Liver (tissue), 8 donors: ENCODE measurements at regions not wholly inside any gene's neighbourhood (a gene's known extent, or its start where the extent isn't known, plus 50 kb on each side); places are given as distances from the start of the nearest gene placed in this dataset.

Experiments
- DNase-seq: peaks from one replicate; pipeline ENCODE4 v3.0.0-alpha.2; 2017; ENCODE audit warnings: low spot score
- H3K27ac ChIP-seq, 2 donors: one replicate each; pipeline ENCODE4 v1.7.0; 2013; ENCODE audit warnings: inconsistent platforms in 2 of 2, low read length in 2 of 2, control low read depth in 1 of 2, low read depth in 1 of 2, mild to moderate bottlenecking in 1 of 2
- H3K27me3 ChIP-seq, 4 donors: one replicate each; pipeline versions ENCODE4 v1.6.1 to v1.7.0; 2013; ENCODE audit warnings: low read length in 3 of 4, inconsistent platforms in 1 of 4, mild to moderate bottlenecking in 1 of 4, moderate library complexity in 1 of 4; ENCODE audit not compliant: control insufficient read depth in 4 of 4, insufficient read depth in 4 of 4
- H3K36me3 ChIP-seq, 4 donors: one replicate each; pipeline versions ENCODE4 v1.6.1 to v1.7.0; 2013; ENCODE audit warnings: low read length in 3 of 4, mild to moderate bottlenecking in 3 of 4, low read depth in 1 of 4, moderate library complexity in 1 of 4; ENCODE audit not compliant: control insufficient read depth in 4 of 4, insufficient read depth in 3 of 4
- H3K4me1 ChIP-seq, 4 donors: one replicate each; pipeline versions ENCODE4 v1.6.1 to v1.7.0; 2013; ENCODE audit warnings: low read length in 3 of 4, mild to moderate bottlenecking in 3 of 4, moderate library complexity in 1 of 4; ENCODE audit not compliant: control insufficient read depth in 4 of 4, insufficient read depth in 4 of 4
- H3K4me3 ChIP-seq, 3 donors: one replicate each; pipeline versions ENCODE4 v1.6.1 to v1.7.0; 2013; ENCODE audit warnings: low read length in 3 of 3, control low read depth in 1 of 3, low read depth in 1 of 3, mild to moderate bottlenecking in 1 of 3
- H3K9ac ChIP-seq, 2 donors: one replicate each; pipeline ENCODE4 v1.7.0; 2013; ENCODE audit warnings: low read length in 2 of 2, mild to moderate bottlenecking in 2 of 2, moderate library complexity in 2 of 2, control low read depth in 1 of 2, low read depth in 1 of 2
- H3K9me3 ChIP-seq, 4 donors: one replicate each; pipeline versions ENCODE4 v1.6.1 to v1.7.0; 2013; ENCODE audit warnings: low read length in 3 of 4; ENCODE audit not compliant: control insufficient read depth in 4 of 4
- ATF3 ChIP-seq: IDR thresholded peaks from 2 replicates; pipeline ENCODE4 v1.6.1; 2016; ENCODE audit warnings: antibody characterized with exemption
- CTCF ChIP-seq: fragments of 150-350 bp; IDR thresholded peaks from 2 replicates; pipeline ENCODE4 v1.5.1; 2017; ENCODE audit warnings: improper control_type of control experiment, low read depth, low read length; ENCODE audit not compliant: missing input control
- EGR1 ChIP-seq, 2 donors: IDR thresholded peaks; 2 replicates each; pipeline ENCODE4 v1.6.1; 2016 to 2018; ENCODE audit warnings: antibody characterized with exemption in 2 of 2, low read depth in 2 of 2
- FOXA1 ChIP-seq: IDR thresholded peaks from 2 replicates; pipeline ENCODE4 v1.6.1; 2016; ENCODE audit warnings: antibody characterized with exemption
- FOXA2 ChIP-seq: IDR thresholded peaks from 2 replicates; pipeline ENCODE4 v1.6.1; 2016; ENCODE audit warnings: antibody characterized with exemption
- GABPA ChIP-seq, 2 donors: IDR thresholded peaks in 1 of 2; conservative IDR thresholded peaks in 1 of 2; 2 replicates each; pipeline ENCODE4 v1.6.1; 2016; ENCODE audit warnings: antibody characterized with exemption in 2 of 2, mild to moderate bottlenecking in 1 of 2, moderate library complexity in 1 of 2
- HNF4A ChIP-seq, 2 donors: conservative IDR thresholded peaks; 2 replicates each; pipeline ENCODE4 v1.6.1; 2016; ENCODE audit warnings: antibody characterized with exemption in 2 of 2, mild to moderate bottlenecking in 2 of 2
- HNF4G ChIP-seq: IDR thresholded peaks from 2 replicates; pipeline ENCODE4 v1.6.1; 2016; ENCODE audit warnings: antibody characterized with exemption
- JUND ChIP-seq, 2 donors: IDR thresholded peaks; 2 replicates each; pipeline ENCODE4 v1.6.1; 2016; ENCODE audit warnings: antibody characterized with exemption in 2 of 2
- MAX ChIP-seq: IDR thresholded peaks from 2 replicates; pipeline ENCODE4 v1.6.1; 2016; ENCODE audit warnings: antibody characterized with exemption
- NR2F2 ChIP-seq: IDR thresholded peaks from 2 replicates; pipeline ENCODE4 v1.6.1; 2016; ENCODE audit warnings: antibody characterized with exemption
- RAD21 ChIP-seq, 2 donors: IDR thresholded peaks; 2 replicates each; pipeline ENCODE4 v1.6.1; 2016; ENCODE audit warnings: antibody characterized with exemption in 2 of 2, mild to moderate bottlenecking in 2 of 2
- REST ChIP-seq: IDR thresholded peaks from 2 replicates; pipeline ENCODE4 v1.6.1; 2016; ENCODE audit warnings: antibody characterized with exemption, mild to moderate bottlenecking
- RXRA ChIP-seq, 2 donors: IDR thresholded peaks; 2 replicates each; pipeline ENCODE4 v1.6.1; 2017 to 2018; ENCODE audit warnings: antibody characterized with exemption in 2 of 2, mild to moderate bottlenecking in 1 of 2
- SP1 ChIP-seq: IDR thresholded peaks from 2 replicates; pipeline ENCODE4 v1.6.1; 2018; ENCODE audit warnings: antibody characterized with exemption, mild to moderate bottlenecking
- TAF1 ChIP-seq: conservative IDR thresholded peaks from 2 replicates; pipeline ENCODE4 v1.6.1; 2016; ENCODE audit warnings: antibody characterized with exemption, mild to moderate bottlenecking
- YY1 ChIP-seq: IDR thresholded peaks from 2 replicates; pipeline ENCODE4 v1.6.1; 2016; ENCODE audit warnings: antibody characterized with exemption, mild to moderate bottlenecking
- ZBTB33 ChIP-seq: IDR thresholded peaks from 2 replicates; pipeline ENCODE4 v1.6.1; 2016; ENCODE audit warnings: antibody characterized with exemption
- WGBS: extraction: QIAGEN DNeasy Blood & Tissue Kit; methylation state at CpG from one replicate; pipeline ENCODE4 v1.1.7; 2013; 5-methylcytosine and 5-hydroxymethylcytosine counted together
- donor health status: healthy.
- donor health status: healthy.
- donor health status: healthy.
- donor health status: healthy.
- donor health status: healthy.

- TF ChIP-seq RXRA (IDR thresholded peaks at IDR 0.05) (no peak), CTCF (no peak), EGR1 (IDR thresholded peaks at IDR 0.05; ENCODE audit: low read depth in 2 of 2) (no peak), NR2F2 (no peak), MAX (no peak), HNF4G (no peak), YY1 (no peak), ZBTB33 (no peak), JUND (IDR thresholded peaks at IDR 0.05) (no peak)
- H3K36me3 ChIP-seq = no peaks in the 10 kb centered on the region
- H3K27me3 ChIP-seq = no peaks in the 10 kb centered on the region
- no peak overlapping the region for H3K4me3 ChIP-seq
- H3K9ac ChIP-seq = no peak overlapping the region
- H3K9me3 ChIP-seq = peaks cover 0 to 4% (median 3%) of the 10 kb centered on the region in 4 donors
- no peaks in the 10 kb centered on the region for H3K4me1 ChIP-seq
- DNase-seq = no peak
- 94% methylated on average over 2 of the region's 2 CpGs for WGBS
- no peak overlapping the region for H3K27ac ChIP-seq
Measured at GRCh38 chr18:42412896-42413295, 457.9 kb downstream of the PIK3C3 start.

GRCh38 chr18:42413870-42414269 is 458.8 kb downstream of the PIK3C3 start:
- no peaks in the 10 kb centered on the region for H3K4me1 ChIP-seq
- WGBS = 80% methylated on average over 1 of the region's 1 CpG

More at GRCh38 chr18:42413870-42414269, 458.8 kb downstream of the PIK3C3 start:
- DNase-seq = no peak
- Histone ChIP-seq H3K36me3 (no peaks in the 10 kb centered on the region), H3K27ac (no peak overlapping the region), H3K4me3 (no peak overlapping the region), H3K9ac (no peak overlapping the region), H3K9me3 (peaks cover 0 to 2% (median under 1%) of the 10 kb centered on the region in 4 donors), H3K27me3 (no peaks in the 10 kb centered on the region)
- no peak for TF ChIP-seq YY1
- TF ChIP-seq NR2F2 = no peak
- TF ChIP-seq RAD21 (IDR thresholded peaks at IDR 0.05) = no peak
- TF ChIP-seq REST = no peak
- no peak for TF ChIP-seq JUND (IDR thresholded peaks at IDR 0.05)
- TF ChIP-seq ATF3 = no peak
- no peak for TF ChIP-seq MAX
- TF ChIP-seq GABPA (IDR thresholded peaks at IDR 0.05 in 1 of 2, conservative IDR thresholded peaks at IDR 0.05 in 1 of 2) = no peak
- no peak for TF ChIP-seq EGR1 (IDR thresholded peaks at IDR 0.05; ENCODE audit: low read depth in 2 of 2)
- TF ChIP-seq FOXA2 = no peak
- TF ChIP-seq ZBTB33 = no peak
- no peak for TF ChIP-seq HNF4A (conservative IDR thresholded peaks at IDR 0.05)
- no peak for TF ChIP-seq RXRA (IDR thresholded peaks at IDR 0.05)
- no peak for TF ChIP-seq SP1
- no peak for TF ChIP-seq TAF1
- no peak for TF ChIP-seq FOXA1
